GM12878 (cell line): ENCODE measurements at regions not wholly inside any gene's neighbourhood (a gene's known extent, or its start where the extent isn't known, plus 50 kb on each side); places are given as distances from the start of the nearest gene placed in this dataset.

Experiments used
- ATAC-seq: fragments of 200-7000 bp; cut with Tn5 transposase; 3 replicates; pipeline ENCODE4 v1.9.1; 2020; ENCODE audit warnings: mild to moderate bottlenecking, moderate library complexity
- BruUV-seq: library from RNA; stranded (reverse); fragments of 400-500 nt; replicated peaks from 2 replicates; lab custom pipeline; 2021; lab: Mats Ljungman, UMichigan
- CTCF ChIA-PET: fragments of 300-600 bp; sonication (Branson Sonifier 250); formaldehyde crosslinking; extraction: SDS; loops from one replicate; lab custom pipeline; 2021; ENCODE audit warnings: inconsistent platforms; lab: Yijun Ruan, JAX
- POLR2A ChIA-PET: fragments of 350-600 bp; formaldehyde crosslinking; extraction: SDS; loops from one replicate; lab custom pipeline; 2021; ENCODE audit warnings: inconsistent platforms; lab: Charles Lee
- RAD21 ChIA-PET: fragments of 300-600 bp; sonication (Branson Sonifier 250); formaldehyde crosslinking; loops from one replicate; lab custom pipeline; 2023; ENCODE audit warnings: antibody characterized with exemption; ENCODE audit not compliant: unreplicated experiment; lab: Charles Lee
- SMC1A ChIA-PET: fragments of 300-600 bp; sonication (Branson Sonifier 250); formaldehyde crosslinking; loops from one replicate; lab custom pipeline; 2023; ENCODE audit not compliant: unreplicated experiment, uncharacterized antibody; lab: Charles Lee
- DNase-seq: peaks from one replicate; pipeline ENCODE4 v3.0.0-alpha.2; 2011; ENCODE audit warnings: low read depth, low spot score
- FAIRE-seq: peaks from 3 replicates; lab custom pipeline; 2011; peaks lifted over from hg19 to GRCh38; lab: Jason Lieb, UNC
- H2AFZ ChIP-seq: 2 replicates; pipeline ENCODE4 v1.6.0; 2011; ENCODE audit warnings: low read depth, low read length, control low read depth; ENCODE audit not compliant: control insufficient read depth
- H3K27ac ChIP-seq: 2 replicates; pipeline ENCODE4 v1.5.1; 2011; ENCODE audit warnings: control low read depth; ENCODE audit not compliant: control insufficient read depth, insufficient read depth
- H3K27me3 ChIP-seq, 2 experiments: replicated peaks in 1 of 2; 2 replicates each; pipeline versions ENCODE4 v1.6.0 to v1.6.1; 2011; ENCODE audit warnings: low read length in 1 of 2; ENCODE audit not compliant: control insufficient read depth in 2 of 2, insufficient read depth in 2 of 2
- H3K36me3 ChIP-seq, 2 experiments: 2 replicates each; pipeline ENCODE4 v1.5.1; 2011; ENCODE audit warnings: low read length in 1 of 2; ENCODE audit not compliant: control insufficient read depth in 2 of 2, insufficient read depth in 2 of 2
- H3K4me1 ChIP-seq: 2 replicates; pipeline ENCODE4 v1.6.1; 2011; ENCODE audit warnings: mild to moderate bottlenecking, low read length, moderate library complexity, mixed read lengths; ENCODE audit not compliant: control insufficient read depth, insufficient read depth
- H3K4me2 ChIP-seq: 2 replicates; pipeline ENCODE4 v1.6.0; 2011; ENCODE audit warnings: control low read depth; ENCODE audit not compliant: control insufficient read depth, insufficient read depth
- H3K4me3 ChIP-seq: fragments of 200-600 bp; sonication (generic); 2 replicates; pipeline ENCODE4 v1.5.1; 2016
- H3K79me2 ChIP-seq: 2 replicates; pipeline ENCODE4 v1.6.0; 2011; ENCODE audit warnings: low read length; ENCODE audit not compliant: control insufficient read depth, insufficient read depth
- H3K9ac ChIP-seq: 2 replicates; pipeline ENCODE4 v1.8.0; 2011; ENCODE audit warnings: low read length, control low read depth, mixed read lengths; ENCODE audit not compliant: control insufficient read depth, insufficient read depth
- H3K9me3 ChIP-seq: replicated peaks from 3 replicates; pipeline ENCODE4 v1.5.1; 2011; ENCODE audit warnings: mild to moderate bottlenecking, low read length; ENCODE audit not compliant: control insufficient read depth, insufficient read depth
- H4K20me1 ChIP-seq: 2 replicates; pipeline ENCODE4 v1.6.0; 2011; ENCODE audit not compliant: control insufficient read depth, insufficient read depth
- CBX5 ChIP-seq: sonication (generic); IDR thresholded peaks from 2 replicates; pipeline ENCODE4 v1.6.1; 2016; ENCODE audit warnings: low read depth, moderate library complexity, mild to moderate bottlenecking, inconsistent platforms
- CREB1 ChIP-seq: IDR thresholded peaks from 2 replicates; pipeline ENCODE4 v1.6.1; 2012; ENCODE audit warnings: low read depth, mild to moderate bottlenecking, inconsistent platforms
- ESRRA ChIP-seq: IDR thresholded peaks from 2 replicates; pipeline ENCODE4 v1.6.1; 2012; ENCODE audit warnings: mild to moderate bottlenecking, low read length, improper control_type of control experiment
- KAT2A ChIP-seq: conservative IDR thresholded peaks from 2 replicates; pipeline ENCODE4 v1.6.1; 2011; ENCODE audit warnings: low read depth, low read length; ENCODE audit not compliant: control insufficient read depth
- MYB ChIP-seq: fragments of 150-350 bp; IDR thresholded peaks from 2 replicates; pipeline ENCODE4 v1.6.1; 2014; ENCODE audit warnings: mild to moderate bottlenecking, low read depth, low read length, borderline replicate concordance
- SUPT20H ChIP-seq: IDR thresholded peaks from 2 replicates; pipeline ENCODE4 v1.6.1; 2011; ENCODE audit warnings: low read depth, mild to moderate bottlenecking, low read length, moderate library complexity, borderline replicate concordance; ENCODE audit not compliant: control insufficient read depth
- WGBS: methylation state at CpG from one replicate; pipeline ENCODE4 v1.1.6; 2016; ENCODE audit warnings: low lambda C conversion rate; ENCODE audit not compliant: insufficient replicate concordance, insufficient coverage; ENCODE audit errors: missing lambda C conversion rate; 5-methylcytosine and 5-hydroxymethylcytosine counted together
- in situ Hi-C: fragments of 300-500 bp; cut with MboI; formaldehyde crosslinking; loops from 9 replicates; pipeline ENCODE4 v1.14.3; 2018; ENCODE audit warnings: mixed read lengths
- intact Hi-C: fragments of 100-400 bp; cut with micrococcal nuclease; formaldehyde crosslinking; loops from one replicate; pipeline ENCODE4 v1.14.2; 2022; ENCODE audit not compliant: unreplicated experiment
- TF ChIP-seq, protein P1 (sequence below): fragments of 150-350 bp; IDR thresholded peaks from 2 replicates; pipeline ENCODE4 v1.6.1; 2016; ENCODE audit warnings: low read depth, low read length
- TF ChIP-seq, protein P2 (sequence below): IDR thresholded peaks from 2 replicates; pipeline ENCODE4 v1.6.1; 2011; ENCODE audit warnings: mild to moderate bottlenecking, low read depth, low read length, moderate library complexity; ENCODE audit not compliant: insufficient replicate concordance
- TF ChIP-seq, protein P3 (sequence below): fragments of 450-650 bp; IDR thresholded peaks from 2 replicates; pipeline ENCODE4 v1.6.1; 2017; ENCODE audit warnings: mild to moderate bottlenecking, low read depth, inconsistent platforms; ENCODE audit not compliant: poor library complexity, severe bottlenecking

DNA sequence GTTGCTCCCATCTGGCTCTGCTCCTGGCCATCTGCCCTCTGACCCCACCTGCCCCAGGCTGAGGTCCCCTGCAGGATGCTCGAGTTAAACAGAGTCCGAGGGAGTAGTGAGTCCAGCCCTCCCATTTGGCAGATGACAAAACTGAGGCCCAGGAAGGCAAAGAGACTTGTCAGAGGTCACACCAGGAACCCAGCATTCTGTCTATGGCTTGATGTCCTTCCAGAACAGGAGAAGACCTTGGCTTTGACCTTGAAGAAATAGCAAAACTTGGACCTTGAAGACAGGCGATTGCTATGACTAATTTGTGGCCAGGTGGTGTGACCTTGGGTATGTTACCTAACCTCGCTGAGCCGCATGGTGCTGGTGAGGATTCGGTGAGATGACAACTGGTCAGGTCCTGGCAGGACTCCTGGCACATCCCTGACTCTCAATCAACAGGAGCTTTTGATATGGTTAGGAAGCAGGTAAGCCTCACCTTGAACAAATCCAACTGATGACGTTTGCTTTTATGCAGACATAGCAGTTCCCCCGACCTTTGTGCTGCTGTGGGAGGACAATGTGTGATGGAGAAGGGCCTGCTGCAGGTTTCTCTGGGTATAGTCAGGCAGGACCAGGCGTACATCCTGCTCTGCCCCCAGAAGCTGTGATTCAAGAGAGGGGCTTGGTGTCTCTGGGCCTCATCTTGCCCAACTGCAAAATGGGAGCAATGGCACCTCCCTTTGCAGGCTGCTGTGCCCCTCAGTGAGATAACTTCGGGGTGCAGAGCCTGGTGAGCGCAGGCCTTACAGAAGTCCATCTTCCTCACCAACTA lies 198.7 kb downstream of the C9orf50 start:
- no peak overlapping the region for H3K4me2 ChIP-seq
- no TSS peak for BruUV-seq
- CTCF ChIA-PET, result interaction anchor here (1.0 kb wide), 1 partner anchor 280 kb away, joined by 3 read pairs; no protein-coding TSS in a partner anchor
- POLR2A ChIA-PET, result no interaction called here
- FAIRE-seq (no peak), DNase-seq (no peak)
- no peaks in the 10 kb centered on the region for H3K79me2 ChIP-seq
- no peaks in the 10 kb centered on the region for H3K4me1 ChIP-seq
- in situ Hi-C loops, result no loop called here
- no peaks in the 10 kb centered on the region for H4K20me1 ChIP-seq
- TF ChIP-seq SUPT20H, result no peak
- TF ChIP-seq ESRRA, result peak; percentile 85; the same call in 1 of the 2 replicates
- TF ChIP-seq CREB1, result no peak
- TF ChIP-seq, all 136 proteins: peak for 1
- Histone ChIP-seq H3K36me3 (no peaks in the 10 kb centered on the region), H3K9me3 (no peaks in the 10 kb centered on the region; the same call in 2 of the 3 replicates), H3K27me3 (no peaks in the 10 kb centered on the region), H2AFZ (no peak overlapping the region), H3K4me3 (no peak overlapping the region), H3K27ac (no peak overlapping the region), H3K9ac (no peak overlapping the region)
- SMC1A ChIA-PET, result interaction anchor here (0.9 to 1.1 kb wide), 2 partner anchors 35 to 39 kb away, joined by 3 read pairs; no protein-coding TSS in a partner anchor
- no peak for ATAC-seq
- intact Hi-C loops, result no loop called here
- 38% methylated on average over 11 of the region's 11 CpGs for WGBS
- RAD21 ChIA-PET, result interaction anchor here (1.1 to 1.2 kb wide), 2 partner anchors 38 to 74 kb away, joined by 3 read pairs; no protein-coding TSS in a partner anchor

DNA sequence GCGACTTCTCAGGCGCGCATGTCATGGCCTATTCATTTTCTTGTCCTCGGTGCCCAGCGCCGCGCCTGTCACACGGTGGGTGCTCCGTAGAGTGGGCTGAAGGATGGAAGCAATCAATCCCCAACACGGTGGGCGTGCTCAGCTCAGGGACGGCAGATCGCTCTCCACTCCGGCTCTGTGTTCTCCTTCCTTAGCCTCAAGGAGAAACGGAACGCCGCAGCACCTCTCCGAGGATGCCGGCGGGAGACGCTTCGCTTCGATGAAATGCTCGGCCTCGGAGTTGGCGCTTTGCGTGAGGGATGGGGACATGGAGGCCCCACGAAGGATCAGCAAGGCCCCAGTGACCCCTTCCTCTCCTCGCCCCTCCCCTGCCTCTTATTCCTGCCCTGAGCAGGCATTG lies 199.5 kb downstream of the C9orf50 start:
- no TSS peak for BruUV-seq
- intact Hi-C loops (no loop called here), in situ Hi-C loops (no loop called here)
- no peak overlapping the region for H3K9ac ChIP-seq
- H3K27me3 ChIP-seq, result no peaks in the 10 kb centered on the region
- no peak overlapping the region for H2AFZ ChIP-seq
- no peaks in the 10 kb centered on the region for H4K20me1 ChIP-seq
- ChIA-PET CTCF (no interaction called here), SMC1A (no interaction called here), POLR2A (no interaction called here), RAD21 (no interaction called here)
- 79% methylated on average over 17 of the region's 29 CpGs for WGBS
- H3K4me3 ChIP-seq, result no peak overlapping the region
- FAIRE-seq (no peak), ATAC-seq (no peak), DNase-seq (no peak)
- H3K4me2 ChIP-seq, result no peak overlapping the region
- H3K4me1 ChIP-seq, result no peaks in the 10 kb centered on the region
- H3K36me3 ChIP-seq, result no peaks in the 10 kb centered on the region
- no peaks in the 10 kb centered on the region for H3K79me2 ChIP-seq
- no peak overlapping the region for H3K27ac ChIP-seq
- no peaks in the 10 kb centered on the region; the same call in 2 of the 3 replicates for H3K9me3 ChIP-seq
- TF ChIP-seq, protein P1, sequence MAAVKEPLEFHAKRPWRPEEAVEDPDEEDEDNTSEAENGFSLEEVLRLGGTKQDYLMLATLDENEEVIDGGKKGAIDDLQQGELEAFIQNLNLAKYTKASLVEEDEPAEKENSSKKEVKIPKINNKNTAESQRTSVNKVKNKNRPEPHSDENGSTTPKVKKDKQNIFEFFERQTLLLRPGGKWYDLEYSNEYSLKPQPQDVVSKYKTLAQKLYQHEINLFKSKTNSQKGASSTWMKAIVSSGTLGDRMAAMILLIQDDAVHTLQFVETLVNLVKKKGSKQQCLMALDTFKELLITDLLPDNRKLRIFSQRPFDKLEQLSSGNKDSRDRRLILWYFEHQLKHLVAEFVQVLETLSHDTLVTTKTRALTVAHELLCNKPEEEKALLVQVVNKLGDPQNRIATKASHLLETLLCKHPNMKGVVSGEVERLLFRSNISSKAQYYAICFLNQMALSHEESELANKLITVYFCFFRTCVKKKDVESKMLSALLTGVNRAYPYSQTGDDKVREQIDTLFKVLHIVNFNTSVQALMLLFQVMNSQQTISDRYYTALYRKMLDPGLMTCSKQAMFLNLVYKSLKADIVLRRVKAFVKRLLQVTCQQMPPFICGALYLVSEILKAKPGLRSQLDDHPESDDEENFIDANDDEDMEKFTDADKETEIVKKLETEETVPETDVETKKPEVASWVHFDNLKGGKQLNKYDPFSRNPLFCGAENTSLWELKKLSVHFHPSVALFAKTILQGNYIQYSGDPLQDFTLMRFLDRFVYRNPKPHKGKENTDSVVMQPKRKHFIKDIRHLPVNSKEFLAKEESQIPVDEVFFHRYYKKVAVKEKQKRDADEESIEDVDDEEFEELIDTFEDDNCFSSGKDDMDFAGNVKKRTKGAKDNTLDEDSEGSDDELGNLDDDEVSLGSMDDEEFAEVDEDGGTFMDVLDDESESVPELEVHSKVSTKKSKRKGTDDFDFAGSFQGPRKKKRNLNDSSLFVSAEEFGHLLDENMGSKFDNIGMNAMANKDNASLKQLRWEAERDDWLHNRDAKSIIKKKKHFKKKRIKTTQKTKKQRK, result no peak
- TF ChIP-seq, protein P2, sequence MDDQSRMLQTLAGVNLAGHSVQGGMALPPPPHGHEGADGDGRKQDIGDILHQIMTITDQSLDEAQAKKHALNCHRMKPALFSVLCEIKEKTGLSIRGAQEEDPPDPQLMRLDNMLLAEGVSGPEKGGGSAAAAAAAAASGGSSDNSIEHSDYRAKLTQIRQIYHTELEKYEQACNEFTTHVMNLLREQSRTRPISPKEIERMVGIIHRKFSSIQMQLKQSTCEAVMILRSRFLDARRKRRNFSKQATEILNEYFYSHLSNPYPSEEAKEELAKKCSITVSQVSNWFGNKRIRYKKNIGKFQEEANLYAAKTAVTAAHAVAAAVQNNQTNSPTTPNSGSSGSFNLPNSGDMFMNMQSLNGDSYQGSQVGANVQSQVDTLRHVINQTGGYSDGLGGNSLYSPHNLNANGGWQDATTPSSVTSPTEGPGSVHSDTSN, result no peak
- TF ChIP-seq, protein P3, sequence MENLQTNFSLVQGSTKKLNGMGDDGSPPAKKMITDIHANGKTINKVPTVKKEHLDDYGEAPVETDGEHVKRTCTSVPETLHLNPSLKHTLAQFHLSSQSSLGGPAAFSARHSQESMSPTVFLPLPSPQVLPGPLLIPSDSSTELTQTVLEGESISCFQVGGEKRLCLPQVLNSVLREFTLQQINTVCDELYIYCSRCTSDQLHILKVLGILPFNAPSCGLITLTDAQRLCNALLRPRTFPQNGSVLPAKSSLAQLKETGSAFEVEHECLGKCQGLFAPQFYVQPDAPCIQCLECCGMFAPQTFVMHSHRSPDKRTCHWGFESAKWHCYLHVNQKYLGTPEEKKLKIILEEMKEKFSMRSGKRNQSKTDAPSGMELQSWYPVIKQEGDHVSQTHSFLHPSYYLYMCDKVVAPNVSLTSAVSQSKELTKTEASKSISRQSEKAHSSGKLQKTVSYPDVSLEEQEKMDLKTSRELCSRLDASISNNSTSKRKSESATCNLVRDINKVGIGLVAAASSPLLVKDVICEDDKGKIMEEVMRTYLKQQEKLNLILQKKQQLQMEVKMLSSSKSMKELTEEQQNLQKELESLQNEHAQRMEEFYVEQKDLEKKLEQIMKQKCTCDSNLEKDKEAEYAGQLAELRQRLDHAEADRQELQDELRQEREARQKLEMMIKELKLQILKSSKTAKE, result no peak
- TF ChIP-seq KAT2A, result no peak
- no peak for TF ChIP-seq CBX5
- no peak for TF ChIP-seq MYB
